BE2C (cell line): ENCODE measurements at regions not wholly inside any gene's neighbourhood (a gene's known extent, or its start where the extent isn't known, plus 50 kb on each side); places are given as distances from the start of the nearest gene placed in this dataset.

Experiments
- DNase-seq: peaks from one replicate; pipeline ENCODE4 v3.0.0-alpha.2; 2020
- H3K27me3 ChIP-seq: fragments of 250-450 bp; sonication (Bioruptor Pico); 2 replicates; pipeline ENCODE4 v1.5.1; 2020; ENCODE audit warnings: mild to moderate bottlenecking
- H3K36me3 ChIP-seq: fragments of 250-450 bp; sonication (Bioruptor Pico); 2 replicates; pipeline ENCODE4 v1.5.1; 2020; ENCODE audit warnings: mild to moderate bottlenecking
- H3K4me1 ChIP-seq: fragments of 250-450 bp; sonication (Bioruptor Pico); 2 replicates; pipeline ENCODE4 v1.5.1; 2020
- H3K4me3 ChIP-seq: 2 replicates; pipeline ENCODE4 v1.5.1; 2011; ENCODE audit warnings: low read depth, low read length
- H3K9me3 ChIP-seq: fragments of 250-450 bp; sonication (Bioruptor Pico); 2 replicates; pipeline ENCODE4 v1.5.1; 2020
- TF ChIP-seq, protein P1 (sequence below): IDR thresholded peaks from 2 replicates; pipeline ENCODE4 v1.5.1; 2012; ENCODE audit warnings: mild to moderate bottlenecking, low read depth, low read length

DNA sequence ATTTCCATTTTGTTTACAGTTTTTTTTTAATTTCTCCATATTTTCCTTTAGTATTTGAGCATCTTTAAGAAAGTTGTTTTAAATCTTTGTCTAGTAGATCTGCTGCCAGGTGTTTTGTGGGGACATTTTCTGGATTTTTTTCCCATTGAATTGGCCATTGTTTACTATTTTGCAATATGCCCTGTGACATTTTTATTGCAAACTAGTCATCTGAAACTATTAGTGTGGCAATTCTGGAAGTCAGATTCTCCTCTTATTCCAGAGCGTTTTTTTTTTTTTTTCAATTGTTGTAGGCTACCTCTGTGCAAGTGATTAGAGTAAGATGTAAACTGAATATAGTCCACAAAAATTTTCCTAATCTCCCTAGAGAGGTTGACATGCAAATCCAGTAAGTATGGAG is 334.2 kb downstream of the PYDC2 start:
- H3K4me3 ChIP-seq, result no peak overlapping the region
- no peaks in the 10 kb centered on the region for H3K4me1 ChIP-seq
- no peaks in the 10 kb centered on the region for H3K9me3 ChIP-seq
- TF ChIP-seq, protein P1, sequence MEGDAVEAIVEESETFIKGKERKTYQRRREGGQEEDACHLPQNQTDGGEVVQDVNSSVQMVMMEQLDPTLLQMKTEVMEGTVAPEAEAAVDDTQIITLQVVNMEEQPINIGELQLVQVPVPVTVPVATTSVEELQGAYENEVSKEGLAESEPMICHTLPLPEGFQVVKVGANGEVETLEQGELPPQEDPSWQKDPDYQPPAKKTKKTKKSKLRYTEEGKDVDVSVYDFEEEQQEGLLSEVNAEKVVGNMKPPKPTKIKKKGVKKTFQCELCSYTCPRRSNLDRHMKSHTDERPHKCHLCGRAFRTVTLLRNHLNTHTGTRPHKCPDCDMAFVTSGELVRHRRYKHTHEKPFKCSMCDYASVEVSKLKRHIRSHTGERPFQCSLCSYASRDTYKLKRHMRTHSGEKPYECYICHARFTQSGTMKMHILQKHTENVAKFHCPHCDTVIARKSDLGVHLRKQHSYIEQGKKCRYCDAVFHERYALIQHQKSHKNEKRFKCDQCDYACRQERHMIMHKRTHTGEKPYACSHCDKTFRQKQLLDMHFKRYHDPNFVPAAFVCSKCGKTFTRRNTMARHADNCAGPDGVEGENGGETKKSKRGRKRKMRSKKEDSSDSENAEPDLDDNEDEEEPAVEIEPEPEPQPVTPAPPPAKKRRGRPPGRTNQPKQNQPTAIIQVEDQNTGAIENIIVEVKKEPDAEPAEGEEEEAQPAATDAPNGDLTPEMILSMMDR, result no peak
- no peak for DNase-seq
- H3K27me3 ChIP-seq, result no peaks in the 10 kb centered on the region
- H3K36me3 ChIP-seq, result no peaks in the 10 kb centered on the region

DNA sequence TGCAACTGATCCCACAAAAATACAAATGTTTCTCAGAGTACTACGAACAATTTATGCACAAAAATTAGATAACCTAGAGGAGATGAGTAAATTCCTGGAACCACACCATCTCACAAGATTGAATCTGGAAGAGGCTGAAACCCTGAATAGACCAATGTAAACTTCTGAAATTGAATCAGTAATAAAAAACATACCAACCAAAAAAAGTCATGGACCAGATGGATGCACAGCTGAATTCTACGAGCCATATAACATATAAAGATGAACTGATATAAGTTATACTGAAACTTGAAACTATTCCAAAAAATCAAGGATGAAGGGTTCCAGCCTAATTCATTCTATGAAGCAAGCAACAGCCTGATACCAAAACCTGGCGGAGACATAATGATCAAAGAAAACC is 336.3 kb downstream of the PYDC2 start:
- Histone ChIP-seq H3K36me3 (no peaks in the 10 kb centered on the region), H3K27me3 (no peaks in the 10 kb centered on the region), H3K4me3 (no peak overlapping the region), H3K9me3 (no peaks in the 10 kb centered on the region), H3K4me1 (no peaks in the 10 kb centered on the region)
- no peak for DNase-seq
- TF ChIP-seq, protein P1, result no peak

DNA sequence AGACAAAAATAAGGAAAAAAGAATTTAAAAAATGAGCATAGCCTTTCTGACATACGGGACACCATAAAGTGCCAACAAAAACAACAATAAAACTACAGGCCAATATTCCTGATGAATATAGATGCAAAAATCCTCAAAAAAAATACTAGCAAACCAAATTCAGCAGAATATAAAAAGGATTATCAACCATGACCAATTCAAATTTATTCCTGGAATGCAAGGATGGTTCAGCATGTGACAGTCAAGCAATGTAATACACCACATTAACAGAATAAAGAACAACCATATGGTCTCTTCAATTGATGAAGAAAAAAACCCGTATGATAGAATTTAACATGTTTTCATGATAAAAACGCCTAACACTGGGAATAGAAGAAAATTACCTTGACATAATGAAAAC is 341.7 kb downstream of the PYDC2 start:
- no peaks in the 10 kb centered on the region for H3K36me3 ChIP-seq
- TF ChIP-seq, protein P1, result no peak
- no peak overlapping the region for H3K4me3 ChIP-seq
- no peaks in the 10 kb centered on the region for H3K9me3 ChIP-seq
- no peaks in the 10 kb centered on the region for H3K4me1 ChIP-seq
- no peak for DNase-seq
- H3K27me3 ChIP-seq, result no peaks in the 10 kb centered on the region

DNA sequence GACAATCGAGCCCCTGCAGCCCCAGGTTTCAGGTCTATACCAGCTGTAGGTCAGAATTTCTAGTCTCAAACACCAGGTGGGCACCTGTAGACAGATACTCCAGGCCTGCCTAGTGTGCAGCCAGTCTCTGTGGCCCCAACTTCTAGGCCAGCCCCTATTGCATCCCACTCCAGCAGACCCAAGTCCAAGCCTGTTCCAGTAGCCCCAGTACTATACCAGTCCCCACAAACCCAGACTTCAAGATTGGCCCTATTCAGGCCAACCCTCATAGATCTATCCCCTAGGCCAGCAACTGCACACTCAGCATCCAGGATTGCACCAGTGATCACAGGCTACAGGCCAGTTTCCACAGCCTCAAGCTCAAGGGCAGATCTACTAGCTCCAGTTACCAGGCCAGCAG is 344.0 kb downstream of the PYDC2 start:
- TF ChIP-seq, protein P1, result no peak
- no peak overlapping the region for H3K4me3 ChIP-seq
- no peaks in the 10 kb centered on the region for H3K27me3 ChIP-seq
- no peaks in the 10 kb centered on the region; the same call in 1 of the 2 replicates for H3K9me3 ChIP-seq
- no peaks in the 10 kb centered on the region for H3K36me3 ChIP-seq
- no peaks in the 10 kb centered on the region for H3K4me1 ChIP-seq
- DNase-seq, result no peak

DNA sequence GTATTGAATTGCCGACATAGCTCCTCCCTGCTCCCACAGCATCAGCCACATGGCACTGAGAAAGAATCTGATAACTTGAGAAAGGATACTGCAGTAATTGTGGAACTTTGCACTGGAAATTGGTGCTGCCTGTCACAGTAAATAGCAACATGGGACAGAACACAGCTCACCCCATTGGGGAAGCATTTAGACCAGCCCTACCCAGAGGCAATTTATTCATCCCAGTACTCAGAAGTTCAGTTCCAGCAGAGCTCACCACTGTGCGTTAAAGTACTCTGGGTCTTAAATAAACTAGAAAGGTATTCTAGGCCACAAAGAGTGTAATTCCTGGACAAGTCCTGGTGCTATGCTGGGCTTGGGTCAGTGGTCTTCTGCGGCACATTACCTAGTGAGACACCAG is 347.1 kb downstream of the PYDC2 start:
- H3K36me3 ChIP-seq, result no peaks in the 10 kb centered on the region
- no peaks in the 10 kb centered on the region; the same call in 1 of the 2 replicates for H3K9me3 ChIP-seq
- H3K4me1 ChIP-seq, result no peaks in the 10 kb centered on the region
- H3K27me3 ChIP-seq, result no peaks in the 10 kb centered on the region
- DNase-seq, result no peak
- no peak overlapping the region for H3K4me3 ChIP-seq
- TF ChIP-seq, protein P1, result no peak

DNA sequence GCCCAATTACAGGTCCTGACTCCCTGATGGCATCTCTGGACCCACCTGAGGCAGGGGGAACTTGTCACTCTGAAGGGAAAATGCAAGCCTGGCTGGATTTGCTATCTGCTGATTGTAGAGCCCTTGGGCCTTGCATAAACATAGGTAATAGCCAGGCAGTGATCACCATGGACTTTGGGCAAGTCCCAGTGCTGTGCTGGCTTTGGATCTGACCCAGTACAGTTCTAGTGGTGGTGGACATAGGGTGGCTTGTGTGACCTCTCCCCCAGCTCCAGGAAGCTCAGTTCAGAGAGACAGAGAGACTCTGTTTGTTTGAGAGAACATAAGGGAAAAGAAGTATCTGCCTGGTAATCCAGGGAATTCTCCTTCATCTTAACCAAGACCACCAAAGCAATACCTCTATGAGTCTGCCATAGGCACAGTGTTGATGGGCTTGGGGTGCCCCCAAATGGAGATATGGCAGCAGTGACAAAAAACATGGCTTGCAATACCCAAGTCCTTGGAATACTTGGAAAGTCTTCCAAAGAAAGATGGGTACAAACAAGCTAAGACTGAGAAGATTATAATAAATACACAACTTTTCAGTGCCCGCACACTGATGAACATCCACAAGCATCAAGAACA is 348.5 kb downstream of the PYDC2 start:
- Histone ChIP-seq H3K9me3 (peaks cover 2% of the 10 kb centered on the region; the same call in 1 of the 2 replicates), H3K4me1 (no peaks in the 10 kb centered on the region), H3K27me3 (no peaks in the 10 kb centered on the region), H3K4me3 (no peak overlapping the region), H3K36me3 (no peaks in the 10 kb centered on the region)
- TF ChIP-seq, protein P1, result no peak
- DNase-seq, result no peak
